Frontal cortex (tissue), 4 donors: ENCODE measurements at regions not wholly inside any gene's neighbourhood (a gene's known extent, or its start where the extent isn't known, plus 50 kb on each side); places are given as distances from the start of the nearest gene placed in this dataset. TPM values are rescaled to one million over a fixed set of nuclear protein-coding genes. Genes with fewer than 3 reads are reported as not detected.
A peak's percentile ranks its signal among the peaks of the same experiment; 100 is the strongest.
"Not testable (repeated sequence)": the region's sequence is repeated elsewhere in the genome, so short reads cannot be mapped to it uniquely, and the experiment has no call there.

ENCODE experiments used
- DNase-seq, 2 donors: peaks; one replicate each; pipeline ENCODE4 v3.0.0; 2012; ENCODE audit warnings: low spot score in 2 of 2
- FAIRE-seq: peaks from 2 replicates; lab custom pipeline; 2012; peaks lifted over from hg19 to GRCh38; lab: Jason Lieb, UNC
- small RNA-seq: library from RNA; depleted of rRNA; stranded (forward); fragments of <200 nt; gene quantifications from one replicate; pipeline ENCODE3, GENCODE V24; 2014
- donor health status: control.
- donor health status: control.
- donor health status: control.

DNA sequence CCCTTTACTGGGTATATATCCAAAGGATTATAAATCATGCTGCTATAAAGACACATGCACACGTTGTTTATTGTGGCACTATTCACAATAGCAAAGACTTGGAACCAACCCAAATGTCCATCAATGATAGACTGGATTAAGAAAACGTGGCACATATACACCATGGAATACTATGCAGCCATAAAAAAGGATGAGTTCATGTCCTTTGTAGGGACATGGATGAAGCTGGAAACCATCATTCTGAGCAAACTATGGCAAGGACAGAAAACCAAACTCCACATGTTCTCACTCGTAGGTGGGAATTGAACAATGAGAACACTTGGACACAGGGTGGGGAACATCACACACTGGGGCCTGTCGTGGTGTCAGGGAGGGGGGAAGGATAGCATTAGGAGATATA lies 59.2 kb downstream of the CXorf49B start:
- not testable (repeated sequence) for FAIRE-seq

GRCh38 chrX:71823391-71824057 lies 60.4 kb downstream of the CXorf49B start:
- FAIRE-seq (no peak), DNase-seq (no peak)

More for the DNA sequence above, 59.2 kb downstream of the CXorf49B start:
- DNase-seq: not testable (repeated sequence)

DNA sequence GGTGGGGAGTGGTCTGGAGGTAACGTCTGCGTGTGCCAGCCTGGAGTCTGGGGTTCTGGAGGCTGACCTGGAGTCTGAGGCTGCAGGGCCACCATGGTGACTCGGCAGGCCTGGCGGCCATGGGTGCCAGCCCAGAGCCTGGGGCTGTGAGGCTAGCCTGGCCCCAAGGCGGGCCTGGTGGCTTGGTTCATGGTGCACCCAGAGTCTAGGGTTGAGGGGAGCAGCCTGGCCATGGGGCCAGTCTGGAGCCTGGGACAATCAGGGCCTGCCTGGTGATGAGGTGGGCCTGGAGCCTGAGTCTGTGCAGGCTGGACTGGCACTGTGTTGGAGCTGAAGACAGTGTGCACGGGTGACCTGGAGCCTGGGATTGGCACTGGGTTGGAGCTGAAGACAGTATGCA lies 64.9 kb downstream of the CXorf49B start:
- FAIRE-seq (no peak), DNase-seq (no peak)

DNA sequence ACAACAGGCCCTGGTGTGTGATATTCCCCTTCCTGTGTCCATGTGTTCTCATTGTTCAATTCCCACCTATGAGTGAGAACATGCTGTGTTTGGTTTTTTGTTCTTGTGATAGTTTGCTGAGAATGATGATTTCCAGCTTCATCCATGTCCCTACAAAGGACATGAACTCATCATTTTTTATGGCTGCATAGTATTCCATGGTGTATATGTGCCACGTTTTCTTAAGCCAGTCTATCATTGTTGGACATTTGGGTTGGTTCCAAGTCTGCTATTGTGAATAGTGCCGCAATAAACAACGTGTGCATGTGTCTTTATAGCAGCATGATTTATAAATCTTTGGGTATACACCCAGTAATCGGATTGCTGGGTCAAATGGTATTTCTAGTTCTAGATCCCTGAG lies 72.6 kb upstream of the NHSL2 start:
- not testable (repeated sequence) for DNase-seq, FAIRE-seq

- FAIRE-seq: no peak
- no peak for DNase-seq
These were observed 64.2 kb upstream of the NHSL2 start for GRCh38 chrX:71846429-71846828.

- DNase-seq (no peak), FAIRE-seq (no peak)
These were observed 58.5 kb upstream of the NHSL2 start for GRCh38 chrX:71852182-71852581.

- FAIRE-seq: peak; percentile 10
- no peak for DNase-seq
These were observed 51.0 kb upstream of the NHSL2 start for GRCh38 chrX:71859637-71860036.

Small RNA genes in the stretch of these regions (small RNA-seq; reads per million reads assigned to genes)
- gene BX276092.3: not detected
